ENCODE measurements at regions not wholly inside any gene's neighbourhood (a gene's known extent, or its start where the extent isn't known, plus 50 kb on each side); places are given as distances from the start of the nearest gene placed in this dataset.

DNA sequence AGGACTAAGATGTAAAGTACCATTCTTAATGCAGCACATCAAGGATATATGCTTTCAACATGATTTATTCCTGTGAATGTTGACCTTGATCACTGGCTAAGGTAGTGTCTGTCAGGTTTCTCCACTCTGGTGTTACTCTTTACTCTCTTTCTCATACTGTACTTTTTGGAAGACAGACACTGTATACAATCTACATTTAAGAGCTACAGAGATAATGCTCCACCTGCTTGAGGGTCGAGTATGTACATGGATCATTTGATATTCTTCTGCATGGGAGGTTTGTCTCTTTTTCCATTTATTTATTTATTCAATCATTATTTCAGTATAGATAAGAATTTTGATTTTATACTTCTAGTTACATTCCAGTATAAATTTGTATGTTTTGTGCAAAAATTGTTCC lies 199.5 kb upstream of the RGPD4 start:
- TF ChIP-seq POLR2AphosphoS5 (IDR thresholded peaks at IDR 0.05; ENCODE audit: low read depth, low read length), result no peak
- TF ChIP-seq SIN3A (IDR thresholded peaks at IDR 0.05; ENCODE audit: borderline replicate concordance, insufficient read depth, low read length), result no peak
- TF ChIP-seq, protein P1, sequence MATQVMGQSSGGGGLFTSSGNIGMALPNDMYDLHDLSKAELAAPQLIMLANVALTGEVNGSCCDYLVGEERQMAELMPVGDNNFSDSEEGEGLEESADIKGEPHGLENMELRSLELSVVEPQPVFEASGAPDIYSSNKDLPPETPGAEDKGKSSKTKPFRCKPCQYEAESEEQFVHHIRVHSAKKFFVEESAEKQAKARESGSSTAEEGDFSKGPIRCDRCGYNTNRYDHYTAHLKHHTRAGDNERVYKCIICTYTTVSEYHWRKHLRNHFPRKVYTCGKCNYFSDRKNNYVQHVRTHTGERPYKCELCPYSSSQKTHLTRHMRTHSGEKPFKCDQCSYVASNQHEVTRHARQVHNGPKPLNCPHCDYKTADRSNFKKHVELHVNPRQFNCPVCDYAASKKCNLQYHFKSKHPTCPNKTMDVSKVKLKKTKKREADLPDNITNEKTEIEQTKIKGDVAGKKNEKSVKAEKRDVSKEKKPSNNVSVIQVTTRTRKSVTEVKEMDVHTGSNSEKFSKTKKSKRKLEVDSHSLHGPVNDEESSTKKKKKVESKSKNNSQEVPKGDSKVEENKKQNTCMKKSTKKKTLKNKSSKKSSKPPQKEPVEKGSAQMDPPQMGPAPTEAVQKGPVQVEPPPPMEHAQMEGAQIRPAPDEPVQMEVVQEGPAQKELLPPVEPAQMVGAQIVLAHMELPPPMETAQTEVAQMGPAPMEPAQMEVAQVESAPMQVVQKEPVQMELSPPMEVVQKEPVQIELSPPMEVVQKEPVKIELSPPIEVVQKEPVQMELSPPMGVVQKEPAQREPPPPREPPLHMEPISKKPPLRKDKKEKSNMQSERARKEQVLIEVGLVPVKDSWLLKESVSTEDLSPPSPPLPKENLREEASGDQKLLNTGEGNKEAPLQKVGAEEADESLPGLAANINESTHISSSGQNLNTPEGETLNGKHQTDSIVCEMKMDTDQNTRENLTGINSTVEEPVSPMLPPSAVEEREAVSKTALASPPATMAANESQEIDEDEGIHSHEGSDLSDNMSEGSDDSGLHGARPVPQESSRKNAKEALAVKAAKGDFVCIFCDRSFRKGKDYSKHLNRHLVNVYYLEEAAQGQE (IDR thresholded peaks at IDR 0.05; ENCODE audit: insufficient read depth in 1 of 2, low read depth in 2 of 2, low read length in 2 of 2), result no peak
- no peak for TF ChIP-seq TAF1 (IDR thresholded peaks at IDR 0.05; ENCODE audit: borderline replicate concordance, insufficient read depth, low read length)
- no peak for TF ChIP-seq FOXP2 (optimal IDR thresholded peaks at IDR 0.05; ENCODE audit: borderline replicate concordance, extremely low read depth, extremely low read length, insufficient read depth)
